GM19023 (cell line): ENCODE measurements at regions not wholly inside any gene's neighbourhood (a gene's known extent, or its start where the extent isn't known, plus 50 kb on each side); places are given as distances from the start of the nearest gene placed in this dataset.

ENCODE experiments used
- ATAC-seq: cut with Tn5 transposase; IDR thresholded peaks from one replicate; pipeline ENCODE4 v1.9.1; 2021; ENCODE audit warnings: mild to moderate bottlenecking, moderate library complexity; ENCODE audit not compliant: unreplicated experiment

GRCh38 chr5:88545338-88545737 is 276.7 kb upstream of the TMEM161B start:
- ATAC-seq: no peak

DNA sequence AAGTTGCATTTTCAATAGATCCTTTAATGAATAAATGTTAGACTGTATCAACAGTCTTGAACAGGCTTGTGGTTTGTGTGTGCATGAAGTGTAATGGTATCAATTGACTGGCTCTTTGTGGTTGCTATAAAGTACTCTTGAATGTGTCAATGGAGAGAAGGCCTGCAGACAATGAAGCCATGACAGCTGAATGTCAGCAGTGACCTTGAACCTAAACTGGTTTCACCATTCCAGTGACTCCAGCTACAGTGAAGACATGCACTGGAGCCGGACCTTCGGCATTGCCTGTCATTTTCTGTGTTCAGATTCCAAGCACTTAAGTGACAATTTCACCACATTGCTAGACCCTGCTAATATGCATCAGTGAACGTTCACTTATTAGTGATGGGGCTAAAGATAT is 276.0 kb upstream of the TMEM161B start:
- no peak for ATAC-seq

DNA sequence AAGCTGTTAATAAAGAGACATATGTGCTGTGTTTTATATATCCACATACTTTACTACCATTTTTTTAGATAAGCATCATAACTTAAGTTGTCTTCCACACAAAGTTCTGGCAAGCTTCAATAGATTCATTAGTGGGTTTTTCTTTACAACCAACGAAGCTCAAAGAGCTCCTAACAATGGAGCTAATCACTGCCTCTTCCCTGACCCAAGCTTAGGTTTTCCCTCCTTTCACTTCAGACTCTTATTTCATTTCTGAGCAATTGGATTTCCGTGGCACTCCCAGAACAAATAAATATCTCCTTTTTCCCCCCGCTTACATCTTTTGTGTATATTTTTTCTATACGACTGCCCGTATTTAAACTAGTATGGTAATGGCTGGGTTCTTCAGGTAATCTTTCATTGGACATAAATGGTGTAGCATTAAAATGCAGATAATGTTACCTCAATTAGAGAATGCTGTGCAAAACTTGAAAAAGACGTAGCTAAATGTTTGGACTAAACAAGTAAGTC is 275.5 kb upstream of the TMEM161B start:
- no peak for ATAC-seq

- no peak for ATAC-seq
These were observed 274.1 kb upstream of the TMEM161B start for GRCh38 chr5:88542786-88543185.

- ATAC-seq: no peak
These were observed 271.9 kb upstream of the TMEM161B start for GRCh38 chr5:88540471-88541115.

- ATAC-seq: no peak
These were observed 271.2 kb upstream of the TMEM161B start for GRCh38 chr5:88539693-88540365.

DNA sequence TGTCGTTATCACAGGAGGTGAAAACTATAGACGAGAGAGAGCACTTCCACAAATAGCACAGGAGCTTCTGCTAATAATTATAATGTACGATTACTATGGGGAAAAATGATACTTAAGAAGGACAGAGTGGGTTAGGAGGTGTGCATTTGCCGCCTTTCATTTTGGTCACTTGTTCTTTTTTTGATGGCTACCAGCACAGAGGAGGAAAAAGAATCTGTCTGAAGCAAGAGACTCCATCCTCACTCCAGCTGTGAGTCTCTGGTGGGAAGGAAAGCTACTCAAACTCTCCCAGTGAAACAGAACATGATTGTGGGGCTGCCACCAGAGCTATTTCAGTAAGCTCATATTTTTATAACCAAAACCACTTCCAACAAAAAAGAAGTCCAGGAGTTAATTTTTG is 270.4 kb upstream of the TMEM161B start:
- no peak for ATAC-seq

DNA sequence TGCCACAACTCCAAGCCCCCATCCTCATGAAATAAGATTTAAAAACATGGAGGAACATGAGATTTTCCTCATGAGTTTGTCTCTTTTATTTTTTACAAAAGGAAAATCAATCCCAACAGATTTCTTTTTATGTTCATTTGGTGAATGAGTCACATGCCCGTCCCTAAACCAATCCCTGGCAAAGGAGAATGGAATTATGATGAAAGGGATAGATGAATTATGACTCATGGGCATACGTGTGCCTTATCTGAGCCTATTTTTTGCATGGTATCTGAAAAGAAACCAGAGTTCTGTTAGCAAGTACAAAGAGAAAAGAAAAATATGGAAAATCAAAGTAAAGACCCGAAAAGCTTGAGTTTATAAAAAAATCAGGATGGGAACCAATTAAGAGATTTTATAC is 267.5 kb upstream of the TMEM161B start:
- ATAC-seq: no peak

GRCh38 chr5:88524941-88525340 is 256.3 kb upstream of the TMEM161B start:
- no peak for ATAC-seq

- no peak for ATAC-seq
These were observed 250.4 kb upstream of the TMEM161B start for GRCh38 chr5:88519066-88519465.

GRCh38 chr5:88518131-88519016 is 249.7 kb upstream of the TMEM161B start:
- no peak for ATAC-seq

- no peak for ATAC-seq
These were observed 247.5 kb upstream of the TMEM161B start for GRCh38 chr5:88515881-88516819.

DNA sequence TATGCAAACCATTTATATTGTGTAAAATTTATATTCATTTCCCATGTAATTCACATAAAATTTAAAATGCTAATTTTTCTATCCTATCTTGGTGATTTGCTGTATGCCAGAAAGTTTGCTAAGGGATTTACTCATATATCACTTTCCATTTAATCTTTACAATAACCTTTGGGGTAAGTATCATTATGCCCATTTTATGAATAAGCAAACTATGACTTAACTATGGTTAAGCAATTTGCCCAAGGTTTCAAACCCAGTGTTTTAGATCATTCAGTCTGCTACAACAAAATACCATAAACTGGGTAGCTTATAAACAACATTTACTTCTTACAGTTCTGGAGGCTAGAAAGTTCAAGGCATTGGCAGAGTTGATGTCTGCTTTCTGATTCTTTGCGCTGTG is 246.4 kb upstream of the TMEM161B start:
- no peak for ATAC-seq

DNA sequence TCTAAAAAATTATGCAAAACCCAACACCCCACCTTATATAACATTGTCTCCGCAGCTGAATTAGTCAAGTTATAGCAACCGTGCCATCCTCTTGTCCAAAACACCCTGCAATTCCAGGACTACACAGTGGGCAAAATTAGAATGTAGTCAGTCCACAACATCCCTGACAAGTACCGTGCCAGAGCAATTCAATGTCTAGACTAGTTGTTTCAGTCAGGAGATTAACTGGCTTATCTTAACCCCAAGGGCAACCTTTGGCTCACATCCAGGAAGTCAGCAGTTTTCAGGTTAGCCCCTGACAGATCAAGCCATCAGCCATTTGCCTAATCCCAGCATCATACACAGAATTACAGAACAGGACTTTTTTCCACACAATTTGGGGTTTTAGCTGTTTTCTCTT is 240.8 kb upstream of the TMEM161B start:
- no peak for ATAC-seq

DNA sequence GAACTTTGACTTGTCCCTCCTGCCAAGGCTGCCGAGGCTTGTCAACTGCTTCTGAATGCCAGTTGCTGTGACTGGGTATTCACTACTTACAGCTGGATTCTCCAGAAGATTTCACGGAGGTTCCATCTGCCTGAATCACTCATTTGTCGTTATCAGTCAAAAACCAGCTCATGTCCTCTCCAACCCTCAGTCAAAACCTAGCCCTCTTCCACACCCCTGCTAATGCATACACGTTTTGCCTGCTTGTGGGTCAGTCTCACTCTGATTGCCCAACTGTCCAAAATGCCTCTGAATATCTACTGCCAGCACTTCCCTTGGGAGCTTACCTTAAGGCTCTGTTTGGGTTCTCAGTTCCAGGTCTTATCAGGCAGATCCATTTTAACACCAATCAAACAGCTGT is 238.6 kb upstream of the TMEM161B start:
- ATAC-seq: no peak

DNA sequence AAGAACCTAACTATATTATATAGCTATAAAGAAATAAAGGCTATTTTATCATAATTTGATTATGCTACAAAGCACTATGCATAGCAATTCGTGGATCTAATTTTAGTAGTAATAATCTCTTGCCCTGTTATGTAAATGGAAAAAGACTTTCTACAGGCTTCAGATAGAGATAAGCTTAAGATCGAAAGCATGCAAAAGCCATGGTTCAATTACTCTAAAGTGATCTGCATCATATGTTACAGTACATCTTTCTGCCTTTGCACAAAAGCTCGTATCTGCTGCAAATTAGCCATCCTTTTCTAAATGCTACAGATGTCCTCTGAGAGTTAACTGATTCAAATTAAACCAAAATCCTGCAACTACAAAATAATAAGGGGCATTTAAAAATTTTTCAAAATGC is 234.8 kb upstream of the TMEM161B start:
- no peak for ATAC-seq

DNA sequence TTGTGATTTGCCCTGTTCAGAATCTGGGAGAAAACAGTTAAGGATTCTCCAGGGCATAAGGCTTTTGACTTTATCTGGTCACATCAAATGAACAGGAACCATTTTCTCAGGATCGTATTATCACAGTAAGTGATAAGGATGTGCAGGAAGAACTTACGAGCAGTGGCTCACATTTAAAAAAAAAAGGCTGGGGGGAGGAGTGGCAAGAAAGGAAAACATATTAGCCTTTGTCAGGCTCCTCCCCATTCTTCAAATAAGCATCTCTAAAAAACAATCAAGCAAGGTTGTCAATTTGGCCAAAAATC is 234.3 kb upstream of the TMEM161B start:
- ATAC-seq: no peak

GRCh38 chr5:88502179-88503040 is 233.8 kb upstream of the TMEM161B start:
- peak; percentile 87 for ATAC-seq

DNA sequence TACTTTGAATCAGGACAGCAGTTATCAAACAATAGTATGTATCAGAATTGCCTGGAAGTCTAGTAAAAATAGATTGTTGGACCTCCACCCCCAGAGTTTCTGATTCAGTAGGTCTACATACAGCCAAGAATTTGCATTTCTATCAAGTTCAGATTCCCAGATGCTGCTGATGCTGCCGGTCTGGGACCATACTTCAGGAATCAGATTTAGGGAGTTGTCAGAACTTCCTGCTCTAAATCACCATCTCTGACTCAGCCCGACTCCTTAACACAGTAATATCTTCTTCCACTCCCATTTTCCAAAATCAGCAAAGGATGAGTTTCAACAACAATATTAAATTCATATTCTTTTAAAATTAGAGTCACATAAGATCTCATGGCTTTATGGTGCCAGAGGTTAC is 227.2 kb upstream of the TMEM161B start:
- ATAC-seq: no peak

GRCh38 chr5:88490874-88491273 is 222.2 kb upstream of the TMEM161B start:
- ATAC-seq: no peak
